ENCODE measurements at regions not wholly inside any gene's neighbourhood (a gene's known extent, or its start where the extent isn't known, plus 50 kb on each side); places are given as distances from the start of the nearest gene placed in this dataset.

DNA sequence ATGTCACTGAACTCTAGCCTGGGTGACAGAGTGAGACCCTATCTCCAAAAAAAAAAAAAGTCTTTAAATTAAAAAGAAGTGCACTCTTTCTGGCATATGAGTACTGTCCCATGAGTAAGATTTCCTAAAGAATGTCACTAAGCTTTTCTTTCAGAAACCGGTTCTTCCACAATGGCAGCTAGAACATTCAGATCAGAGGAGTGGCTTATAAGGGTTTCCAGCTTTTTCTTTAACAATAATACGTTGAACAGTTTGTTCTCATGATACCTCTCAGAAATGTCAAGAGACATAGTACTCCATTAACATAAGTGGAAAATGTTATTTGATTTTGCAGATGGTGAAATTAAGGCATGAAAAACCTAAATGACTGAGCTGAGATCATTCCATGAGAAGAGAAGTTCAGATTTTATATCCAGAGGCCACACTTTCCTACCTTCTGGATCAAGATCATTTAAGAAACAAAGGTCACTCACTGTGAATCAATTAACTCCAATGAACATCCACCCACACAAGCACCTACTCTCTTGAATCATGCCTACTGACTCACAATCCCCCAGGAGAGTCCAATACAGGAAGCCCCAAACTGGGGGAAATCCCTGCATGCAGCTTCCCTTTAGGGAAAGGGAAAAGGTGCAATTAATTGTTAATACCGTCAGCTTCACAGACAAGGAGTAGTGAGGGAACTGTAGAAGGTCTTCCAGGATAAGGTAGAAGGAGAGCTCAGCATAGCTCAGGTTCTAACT lies 86.9 kb downstream of the SPTSSA start:
- Histone ChIP-seq H3K4me1 (ENCODE audit: control insufficient read depth, extremely low read depth, insufficient read depth, low read length) (no peaks in the 10 kb centered on the region), H3K36me3 (ENCODE audit: control insufficient read depth in 2 of 2, extremely low read depth in 1 of 2, insufficient read depth in 2 of 2, low read length in 2 of 2) (no peaks in the 10 kb centered on the region), H3K4me2 (ENCODE audit: insufficient read depth, low read length) (no peak overlapping the region), H3K27ac (ENCODE audit: insufficient read depth, low read depth, low read length) (no peak overlapping the region), H3K9ac (replicated peaks; ENCODE audit: extremely low read depth, insufficient read depth, low read length) (no peak overlapping the region), H3K27me3 (ENCODE audit: control insufficient read depth in 2 of 2, insufficient read depth in 2 of 2, low read length in 2 of 2) (peaks cover 3 to 6% of the 10 kb centered on the region in 2 experiments), H3K9me3 (replicated peaks; ENCODE audit: control insufficient read depth, insufficient read depth, low read length) (no peaks in the 10 kb centered on the region), H4K20me1 (replicated peaks; ENCODE audit: control insufficient read depth, extremely low read depth, insufficient read depth, low read length) (no peaks in the 10 kb centered on the region), H3K4me3 (replicated peaks in 1 of 3; ENCODE audit: insufficient read depth in 1 of 3, low read depth in 1 of 3, low read length in 3 of 3) (no peak overlapping the region), H2AFZ (ENCODE audit: low read depth, low read length) (no peak overlapping the region), H3K9me1 (replicated peaks; ENCODE audit: control insufficient read depth, extremely low read depth, insufficient read depth, low read length) (no peaks in the 10 kb centered on the region), H3K79me2 (ENCODE audit: control insufficient read depth, insufficient read depth, low read length) (no peaks in the 10 kb centered on the region)
- no peak for FAIRE-seq
- ChIA-PET CTCF (interaction anchor here (0.7 to 1.1 kb wide), 2 partner anchors 19 to 52 kb away, joined by 3 to 4 read pairs; no protein-coding TSS in a partner anchor), POLR2A (no interaction called here)
- BruUV-seq (replicated peaks): no TSS peak
- TF ChIP-seq GATA2 (IDR thresholded peaks at IDR 0.05; ENCODE audit: insufficient read depth, insufficient read length, low read depth, low read length) (no peak), POLR2A (IDR thresholded peaks at IDR 0.05; ENCODE audit: low read depth, low read length) (no peak), JUN (IDR thresholded peaks at IDR 0.05; ENCODE audit: borderline replicate concordance, insufficient read depth, insufficient read length, low read depth) (no peak), EZH2 (IDR thresholded peaks at IDR 0.05; ENCODE audit: borderline replicate concordance, low read depth, low read length, severe bottlenecking) (no peak), POLR2AphosphoS5 (IDR thresholded peaks at IDR 0.05; ENCODE audit: insufficient read depth, low read depth, low read length) (no peak), MYC (IDR thresholded peaks at IDR 0.05; ENCODE audit: low read depth, low read length) (no peak), FOS (IDR thresholded peaks at IDR 0.05; ENCODE audit: borderline replicate concordance, insufficient read depth, low read length) (no peak)
- TF ChIP-seq, protein P1, sequence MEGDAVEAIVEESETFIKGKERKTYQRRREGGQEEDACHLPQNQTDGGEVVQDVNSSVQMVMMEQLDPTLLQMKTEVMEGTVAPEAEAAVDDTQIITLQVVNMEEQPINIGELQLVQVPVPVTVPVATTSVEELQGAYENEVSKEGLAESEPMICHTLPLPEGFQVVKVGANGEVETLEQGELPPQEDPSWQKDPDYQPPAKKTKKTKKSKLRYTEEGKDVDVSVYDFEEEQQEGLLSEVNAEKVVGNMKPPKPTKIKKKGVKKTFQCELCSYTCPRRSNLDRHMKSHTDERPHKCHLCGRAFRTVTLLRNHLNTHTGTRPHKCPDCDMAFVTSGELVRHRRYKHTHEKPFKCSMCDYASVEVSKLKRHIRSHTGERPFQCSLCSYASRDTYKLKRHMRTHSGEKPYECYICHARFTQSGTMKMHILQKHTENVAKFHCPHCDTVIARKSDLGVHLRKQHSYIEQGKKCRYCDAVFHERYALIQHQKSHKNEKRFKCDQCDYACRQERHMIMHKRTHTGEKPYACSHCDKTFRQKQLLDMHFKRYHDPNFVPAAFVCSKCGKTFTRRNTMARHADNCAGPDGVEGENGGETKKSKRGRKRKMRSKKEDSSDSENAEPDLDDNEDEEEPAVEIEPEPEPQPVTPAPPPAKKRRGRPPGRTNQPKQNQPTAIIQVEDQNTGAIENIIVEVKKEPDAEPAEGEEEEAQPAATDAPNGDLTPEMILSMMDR (IDR thresholded peaks at IDR 0.05; ENCODE audit: extremely low read depth in 1 of 2, insufficient read depth in 1 of 2, low read depth in 1 of 2, low read length in 2 of 2): no peak
- TF ChIP-seq, protein P2, sequence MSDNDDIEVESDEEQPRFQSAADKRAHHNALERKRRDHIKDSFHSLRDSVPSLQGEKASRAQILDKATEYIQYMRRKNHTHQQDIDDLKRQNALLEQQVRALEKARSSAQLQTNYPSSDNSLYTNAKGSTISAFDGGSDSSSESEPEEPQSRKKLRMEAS (IDR thresholded peaks at IDR 0.05; ENCODE audit: insufficient read depth, insufficient read length): no peak
- intact Hi-C loops (cut with micrococcal nuclease) (no loop called here), dilution Hi-C loops (cut with MboI; ENCODE audit: extremely low pct_ligation_motif_present, low sequenced_read_pairs) (no loop called here)
- no peak for DNase-seq (ENCODE audit: low read depth, low spot score)

Data from endothelial cell of umbilical vein (primary cell).